HL-60 (cell line): ENCODE measurements at regions not wholly inside any gene's neighbourhood (a gene's known extent, or its start where the extent isn't known, plus 50 kb on each side); places are given as distances from the start of the nearest gene placed in this dataset.
"Not testable (repeated sequence)": the region's sequence is repeated elsewhere in the genome, so short reads cannot be mapped to it uniquely, and the experiment has no call there.

Source experiments
- DNase-seq, 2 experiments: peaks; one replicate each; pipeline ENCODE4 v3.0.0-alpha.2; 2010 to 2020; ENCODE audit warnings: low read depth in 1 of 2, low spot score in 1 of 2
- H3K27ac ChIP-seq: fragments of 250-450 bp; sonication (Bioruptor Pico); replicated peaks from 2 replicates; pipeline ENCODE4 v1.5.1; 2020; ENCODE audit warnings: mild to moderate bottlenecking, moderate library complexity
- H3K27me3 ChIP-seq: fragments of 250-450 bp; sonication (Bioruptor Pico); 2 replicates; pipeline ENCODE4 v1.5.1; 2021; ENCODE audit warnings: mild to moderate bottlenecking, moderate library complexity; ENCODE audit not compliant: insufficient read depth, poor library complexity, severe bottlenecking
- H3K4me3 ChIP-seq: replicated peaks from 2 replicates; pipeline ENCODE4 v1.5.1; 2011; ENCODE audit warnings: mild to moderate bottlenecking, control low read depth, low read length; ENCODE audit not compliant: insufficient read depth
- CTCF ChIP-seq: IDR thresholded peaks from one replicate; pipeline ENCODE4 v1.5.1; 2011; ENCODE audit warnings: low read length, control low read depth, inconsistent platforms; ENCODE audit not compliant: insufficient read depth
- GABPA ChIP-seq: IDR thresholded peaks from 2 replicates; pipeline ENCODE4 v1.6.1; 2012; ENCODE audit warnings: low read depth
- POLR2AphosphoS5 ChIP-seq: IDR thresholded peaks from 2 replicates; pipeline ENCODE4 v1.6.1; 2012; ENCODE audit warnings: low read depth
- REST ChIP-seq: IDR thresholded peaks from 2 replicates; pipeline ENCODE4 v1.6.1; 2012; ENCODE audit warnings: low read depth; ENCODE audit not compliant: insufficient replicate concordance
- SPI1 ChIP-seq: IDR thresholded peaks from 2 replicates; pipeline ENCODE4 v1.6.1; 2012; ENCODE audit warnings: low read depth, mild to moderate bottlenecking, borderline replicate concordance

GRCh38 chr9:25003686-25004085 is 458.0 kb upstream of the IZUMO3 start:
- Histone ChIP-seq H3K4me3 (no peak overlapping the region), H3K27ac (no peak overlapping the region), H3K27me3 (no peaks in the 10 kb centered on the region)
- TF ChIP-seq POLR2AphosphoS5: no peak
- TF ChIP-seq GABPA: no peak
- no peak for TF ChIP-seq REST
- TF ChIP-seq SPI1: no peak
- no peak for TF ChIP-seq CTCF
- no peak for DNase-seq

- H3K27ac ChIP-seq: no peak overlapping the region
- no peak for DNase-seq
Measured at GRCh38 chr9:24986331-24986730, 440.6 kb upstream of the IZUMO3 start.

GRCh38 chr9:24970780-24971179 is 425.1 kb upstream of the IZUMO3 start:
- not testable (repeated sequence) for H3K27me3 ChIP-seq, DNase-seq, H3K27ac ChIP-seq, H3K4me3 ChIP-seq

More at GRCh38 chr9:24986331-24986730, 440.6 kb upstream of the IZUMO3 start:
- Histone ChIP-seq H3K4me3 (no peak overlapping the region), H3K27me3 (no peaks in the 10 kb centered on the region)
- TF ChIP-seq REST (peak; percentile 81), POLR2AphosphoS5 (no peak)

GRCh38 chr9:24961762-24962161 is 416.1 kb upstream of the IZUMO3 start:
- no peak overlapping the region for H3K4me3 ChIP-seq

More at GRCh38 chr9:24961762-24962161, 416.1 kb upstream of the IZUMO3 start:
- DNase-seq: no peak
- Histone ChIP-seq H3K27me3 (no peaks in the 10 kb centered on the region), H3K27ac (no peak overlapping the region)
- no peak for TF ChIP-seq SPI1
- no peak for TF ChIP-seq POLR2AphosphoS5
- no peak for TF ChIP-seq REST
- no peak for TF ChIP-seq CTCF
- TF ChIP-seq GABPA: no peak
